ENCODE measurements at regions not wholly inside any gene's neighbourhood (a gene's known extent, or its start where the extent isn't known, plus 50 kb on each side); places are given as distances from the start of the nearest gene placed in this dataset.

DNA sequence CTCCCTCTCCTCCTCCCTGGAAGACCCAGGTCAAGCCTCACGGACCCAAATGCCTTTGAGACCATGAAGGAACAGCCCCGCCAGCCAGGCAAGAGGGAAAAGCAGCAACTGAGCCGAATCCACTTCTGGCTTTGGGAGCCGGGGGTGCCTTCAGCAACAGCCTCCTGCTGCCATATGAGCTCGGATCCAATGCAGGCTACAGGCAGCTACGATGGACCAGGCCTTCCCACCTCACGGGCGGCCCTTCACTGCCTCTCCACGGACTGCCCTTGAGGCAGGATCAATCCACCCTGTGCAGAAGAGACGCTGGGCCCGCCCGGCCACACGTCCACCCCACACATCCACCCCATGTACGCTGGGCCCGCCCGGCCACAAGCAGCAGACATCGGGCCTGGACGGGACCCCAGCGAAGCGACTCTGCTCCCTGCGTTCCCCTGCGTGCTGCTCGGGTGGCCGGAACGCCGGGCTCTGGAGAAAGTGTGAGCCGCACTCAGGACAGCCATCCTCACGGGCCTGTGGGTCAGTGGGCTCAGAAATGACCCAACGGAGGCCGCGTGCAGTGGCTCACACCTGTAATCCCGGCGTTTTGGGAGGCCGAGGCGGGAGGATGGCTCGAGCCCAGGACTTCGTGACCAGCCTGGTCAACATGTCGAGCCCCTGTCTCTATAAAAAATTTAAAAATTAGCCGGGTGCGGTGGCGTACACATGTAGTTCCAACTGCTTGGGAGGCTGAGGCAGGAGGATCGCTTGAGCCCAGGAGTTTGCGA is 82.0 kb downstream of the FOXL3 start:
- TF ChIP-seq MYC (IDR thresholded peaks at IDR 0.05; ENCODE audit: low read depth, low read length) (no peak), POLR2A (IDR thresholded peaks at IDR 0.05; ENCODE audit: low read depth, low read length) (no peak), POLR2AphosphoS5 (IDR thresholded peaks at IDR 0.05; ENCODE audit: insufficient read depth, low read depth, low read length) (no peak), FOS (IDR thresholded peaks at IDR 0.05; ENCODE audit: borderline replicate concordance, insufficient read depth, low read length) (no peak), EZH2 (IDR thresholded peaks at IDR 0.05; ENCODE audit: borderline replicate concordance, low read depth, low read length, severe bottlenecking) (no peak)
- TF ChIP-seq, protein P1, sequence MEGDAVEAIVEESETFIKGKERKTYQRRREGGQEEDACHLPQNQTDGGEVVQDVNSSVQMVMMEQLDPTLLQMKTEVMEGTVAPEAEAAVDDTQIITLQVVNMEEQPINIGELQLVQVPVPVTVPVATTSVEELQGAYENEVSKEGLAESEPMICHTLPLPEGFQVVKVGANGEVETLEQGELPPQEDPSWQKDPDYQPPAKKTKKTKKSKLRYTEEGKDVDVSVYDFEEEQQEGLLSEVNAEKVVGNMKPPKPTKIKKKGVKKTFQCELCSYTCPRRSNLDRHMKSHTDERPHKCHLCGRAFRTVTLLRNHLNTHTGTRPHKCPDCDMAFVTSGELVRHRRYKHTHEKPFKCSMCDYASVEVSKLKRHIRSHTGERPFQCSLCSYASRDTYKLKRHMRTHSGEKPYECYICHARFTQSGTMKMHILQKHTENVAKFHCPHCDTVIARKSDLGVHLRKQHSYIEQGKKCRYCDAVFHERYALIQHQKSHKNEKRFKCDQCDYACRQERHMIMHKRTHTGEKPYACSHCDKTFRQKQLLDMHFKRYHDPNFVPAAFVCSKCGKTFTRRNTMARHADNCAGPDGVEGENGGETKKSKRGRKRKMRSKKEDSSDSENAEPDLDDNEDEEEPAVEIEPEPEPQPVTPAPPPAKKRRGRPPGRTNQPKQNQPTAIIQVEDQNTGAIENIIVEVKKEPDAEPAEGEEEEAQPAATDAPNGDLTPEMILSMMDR (IDR thresholded peaks at IDR 0.05; ENCODE audit: extremely low read depth in 1 of 2, insufficient read depth in 1 of 2, low read depth in 1 of 2, low read length in 2 of 2), result no peak

Measured in endothelial cell of umbilical vein (primary cell).